ENCODE measurements at regions not wholly inside any gene's neighbourhood (a gene's known extent, or its start where the extent isn't known, plus 50 kb on each side); places are given as distances from the start of the nearest gene placed in this dataset.

DNA sequence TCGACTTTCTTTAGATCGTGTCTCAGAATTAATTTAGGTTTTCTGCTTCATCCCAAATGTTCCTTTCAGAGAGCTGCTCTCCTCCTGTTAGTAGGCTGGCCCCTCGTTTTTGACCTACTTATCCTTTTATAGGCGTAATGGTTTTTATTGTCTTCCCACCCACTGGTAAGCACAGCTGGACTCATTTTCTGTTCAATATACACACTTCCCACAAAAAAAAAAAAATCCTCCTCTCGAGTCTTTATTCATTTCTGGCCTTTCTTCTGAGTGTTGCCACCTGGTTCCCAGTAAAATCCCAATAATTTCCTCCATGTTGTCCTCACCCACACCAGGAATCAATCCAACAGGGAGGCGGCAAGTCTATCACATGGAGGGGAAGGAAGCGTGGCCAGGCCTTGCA lies 970.2 kb upstream of the CELF2 start:
- ChIA-PET CTCF (interaction anchor here (0.6 kb wide), 1 partner anchor 755 kb away, joined by 3 read pairs; no protein-coding TSS in a partner anchor), POLR2A (no interaction called here)
- 7% methylated on average over 7 of the region's 7 CpGs for WGBS (ENCODE audit: missing lambda C conversion rate)

GRCh38 chr10:10053051-10053450 lies 964.6 kb upstream of the CELF2 start:
- no peak for DNase-seq (ENCODE audit: low read depth in 1 of 2, low spot score in 1 of 2)
- Histone ChIP-seq H3K4me3 (no peak overlapping the region), H3K4me2 (no peak overlapping the region), H3K4me1 (no peaks in the 10 kb centered on the region), H3K9me3 (no peaks in the 10 kb centered on the region), H3K27ac (no peak overlapping the region)
- 1% methylated on average over 9 of the region's 9 CpGs for WGBS (ENCODE audit: missing lambda C conversion rate)
- no peak for FAIRE-seq
- ATAC-seq, result no peak
- TF ChIP-seq EP300 (IDR thresholded peaks at IDR 0.05), result no peak
- TF ChIP-seq RCOR1 (IDR thresholded peaks at IDR 0.05; ENCODE audit: low read depth, low read length), result no peak
- TF ChIP-seq MAFK (IDR thresholded peaks at IDR 0.05; ENCODE audit: partially characterized antibody), result no peak
- TF ChIP-seq, protein P1, sequence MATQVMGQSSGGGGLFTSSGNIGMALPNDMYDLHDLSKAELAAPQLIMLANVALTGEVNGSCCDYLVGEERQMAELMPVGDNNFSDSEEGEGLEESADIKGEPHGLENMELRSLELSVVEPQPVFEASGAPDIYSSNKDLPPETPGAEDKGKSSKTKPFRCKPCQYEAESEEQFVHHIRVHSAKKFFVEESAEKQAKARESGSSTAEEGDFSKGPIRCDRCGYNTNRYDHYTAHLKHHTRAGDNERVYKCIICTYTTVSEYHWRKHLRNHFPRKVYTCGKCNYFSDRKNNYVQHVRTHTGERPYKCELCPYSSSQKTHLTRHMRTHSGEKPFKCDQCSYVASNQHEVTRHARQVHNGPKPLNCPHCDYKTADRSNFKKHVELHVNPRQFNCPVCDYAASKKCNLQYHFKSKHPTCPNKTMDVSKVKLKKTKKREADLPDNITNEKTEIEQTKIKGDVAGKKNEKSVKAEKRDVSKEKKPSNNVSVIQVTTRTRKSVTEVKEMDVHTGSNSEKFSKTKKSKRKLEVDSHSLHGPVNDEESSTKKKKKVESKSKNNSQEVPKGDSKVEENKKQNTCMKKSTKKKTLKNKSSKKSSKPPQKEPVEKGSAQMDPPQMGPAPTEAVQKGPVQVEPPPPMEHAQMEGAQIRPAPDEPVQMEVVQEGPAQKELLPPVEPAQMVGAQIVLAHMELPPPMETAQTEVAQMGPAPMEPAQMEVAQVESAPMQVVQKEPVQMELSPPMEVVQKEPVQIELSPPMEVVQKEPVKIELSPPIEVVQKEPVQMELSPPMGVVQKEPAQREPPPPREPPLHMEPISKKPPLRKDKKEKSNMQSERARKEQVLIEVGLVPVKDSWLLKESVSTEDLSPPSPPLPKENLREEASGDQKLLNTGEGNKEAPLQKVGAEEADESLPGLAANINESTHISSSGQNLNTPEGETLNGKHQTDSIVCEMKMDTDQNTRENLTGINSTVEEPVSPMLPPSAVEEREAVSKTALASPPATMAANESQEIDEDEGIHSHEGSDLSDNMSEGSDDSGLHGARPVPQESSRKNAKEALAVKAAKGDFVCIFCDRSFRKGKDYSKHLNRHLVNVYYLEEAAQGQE (IDR thresholded peaks at IDR 0.05), result no peak
- TF ChIP-seq CHD4 (IDR thresholded peaks at IDR 0.05; ENCODE audit: borderline replicate concordance), result no peak
- TF ChIP-seq PHF8 (IDR thresholded peaks at IDR 0.05; ENCODE audit: borderline replicate concordance, low read depth), result no peak
- TF ChIP-seq BHLHE40 (IDR thresholded peaks at IDR 0.05; ENCODE audit: low read depth, low read length), result no peak
- TF ChIP-seq NPAS2 (CRISPR knock-in tag; IDR thresholded peaks at IDR 0.05; ENCODE audit: borderline replicate concordance), result no peak
- TF ChIP-seq RARB (CRISPR knock-in tag; IDR thresholded peaks at IDR 0.05), result no peak
- TF ChIP-seq EHF (CRISPR knock-in tag; IDR thresholded peaks at IDR 0.05), result no peak
- TF ChIP-seq FOSL2 (IDR thresholded peaks at IDR 0.05), result no peak
- no peak for TF ChIP-seq FOSL2 (CRISPR knock-in tag; IDR thresholded peaks at IDR 0.05)
- TF ChIP-seq, protein P2, sequence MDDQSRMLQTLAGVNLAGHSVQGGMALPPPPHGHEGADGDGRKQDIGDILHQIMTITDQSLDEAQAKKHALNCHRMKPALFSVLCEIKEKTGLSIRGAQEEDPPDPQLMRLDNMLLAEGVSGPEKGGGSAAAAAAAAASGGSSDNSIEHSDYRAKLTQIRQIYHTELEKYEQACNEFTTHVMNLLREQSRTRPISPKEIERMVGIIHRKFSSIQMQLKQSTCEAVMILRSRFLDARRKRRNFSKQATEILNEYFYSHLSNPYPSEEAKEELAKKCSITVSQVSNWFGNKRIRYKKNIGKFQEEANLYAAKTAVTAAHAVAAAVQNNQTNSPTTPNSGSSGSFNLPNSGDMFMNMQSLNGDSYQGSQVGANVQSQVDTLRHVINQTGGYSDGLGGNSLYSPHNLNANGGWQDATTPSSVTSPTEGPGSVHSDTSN (IDR thresholded peaks at IDR 0.05), result no peak
- TF ChIP-seq RAD21 (conservative IDR thresholded peaks at IDR 0.05 in 1 of 2, IDR thresholded peaks at IDR 0.05 in 1 of 2), result no peak
- no peak for TF ChIP-seq JUN (IDR thresholded peaks at IDR 0.05)
- TF ChIP-seq KDM5A (IDR thresholded peaks at IDR 0.05), result no peak
- POLR2A ChIA-PET, result no interaction called here
- CTCF ChIA-PET, result no interaction called here

More for the DNA sequence above, 970.2 kb upstream of the CELF2 start:
- H3K27ac ChIP-seq, result no peak overlapping the region
- no peaks in the 10 kb centered on the region for H3K4me1 ChIP-seq
- H3K9me3 ChIP-seq, result no peaks in the 10 kb centered on the region; the same call in 2 of the 3 replicates
- no peak for ATAC-seq
- H3K4me3 ChIP-seq, result no peak overlapping the region
- FAIRE-seq, result no peak
- H3K4me2 ChIP-seq, result no peak overlapping the region
- TF ChIP-seq NR3C1 (IDR thresholded peaks at IDR 0.05), result no peak
- TF ChIP-seq ZSCAN20 (CRISPR knock-in tag; IDR thresholded peaks at IDR 0.05), result no peak
- TF ChIP-seq JUNB (IDR thresholded peaks at IDR 0.05), result no peak
- TF ChIP-seq, protein P1 (IDR thresholded peaks at IDR 0.05), result no peak
- no peak for TF ChIP-seq CBX2 (IDR thresholded peaks at IDR 0.05; ENCODE audit: borderline replicate concordance, low read depth)
- no peak for DNase-seq (ENCODE audit: low read depth in 1 of 2, low spot score in 1 of 2)
